ENCODE measurements at regions not wholly inside any gene's neighbourhood (a gene's known extent, or its start where the extent isn't known, plus 50 kb on each side); places are given as distances from the start of the nearest gene placed in this dataset.

DNA sequence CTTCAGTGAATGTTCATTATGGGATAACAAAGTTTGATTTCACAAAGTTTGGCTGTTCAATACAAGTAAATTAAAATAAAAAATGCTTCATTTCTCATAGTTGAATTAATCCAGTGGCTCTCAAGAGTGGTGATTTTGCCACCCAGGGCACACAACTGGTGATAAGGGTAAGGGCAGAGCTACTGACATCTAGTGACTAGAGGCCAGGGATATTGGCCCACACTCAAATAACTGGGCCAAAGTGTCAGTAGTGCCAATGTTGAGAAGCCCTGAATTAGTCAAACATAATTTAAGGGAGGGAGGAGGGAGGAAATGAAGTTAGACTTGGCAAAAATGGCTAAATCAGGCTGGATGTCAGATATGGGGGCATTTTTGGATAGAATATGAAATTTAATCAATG is 880.5 kb upstream of the ADGRL4 start:
- intact Hi-C loops (cut with micrococcal nuclease; ENCODE audit: unreplicated experiment): no loop called here
- no TSS peak for BruUV-seq (replicated peaks)
- POLR2A ChIA-PET: no interaction called here

GRCh38 chr1:79885101-79885500 is 878.6 kb upstream of the ADGRL4 start:
- no peaks in the 10 kb centered on the region for H4K20me1 ChIP-seq (ENCODE audit: insufficient read depth, low read length)
- ChIA-PET POLR2A (no interaction called here), CTCF (ENCODE audit: unreplicated experiment) (no interaction called here)
- H3K9me2 ChIP-seq (ENCODE audit: insufficient read depth, low read length): no peaks in the 10 kb centered on the region
- no peaks in the 10 kb centered on the region for H3K36me3 ChIP-seq (ENCODE audit: insufficient read depth, low read length)
- no peaks in the 10 kb centered on the region for H3K4me1 ChIP-seq (ENCODE audit: insufficient read depth, low read length, poor library complexity, severe bottlenecking)
- no peaks in the 10 kb centered on the region for H3K9me3 ChIP-seq (ENCODE audit: low read length)
- no TSS peak for BruUV-seq (replicated peaks)
- no peak overlapping the region for H3K4me3 ChIP-seq (ENCODE audit: low read depth, low read length, poor library complexity, severe bottlenecking)
- no peak for DNase-seq (ENCODE audit: low spot score)
- no peak overlapping the region for H3K27ac ChIP-seq (ENCODE audit: low read depth, low read length, poor library complexity, severe bottlenecking)
- no peak overlapping the region for H2AFZ ChIP-seq (ENCODE audit: low read length)
- H3K79me2 ChIP-seq (ENCODE audit: insufficient read depth, low read depth, low read length): no peaks in the 10 kb centered on the region
- no peak overlapping the region for H3K4me2 ChIP-seq (ENCODE audit: low read length)
- intact Hi-C loops (cut with micrococcal nuclease; ENCODE audit: unreplicated experiment): no loop called here
- TF ChIP-seq CTCF (conservative IDR thresholded peaks at IDR 0.05; ENCODE audit: low read length): no peak
- TF ChIP-seq EZH2phosphoT487 (IDR thresholded peaks at IDR 0.05; ENCODE audit: borderline replicate concordance, low read depth, low read length): no peak

More for the DNA sequence above, 880.5 kb upstream of the ADGRL4 start:
- TF ChIP-seq EZH2phosphoT487 (IDR thresholded peaks at IDR 0.05; ENCODE audit: borderline replicate concordance, low read depth, low read length) (no peak), CTCF (conservative IDR thresholded peaks at IDR 0.05; ENCODE audit: low read length) (no peak)
- H4K20me1 ChIP-seq (ENCODE audit: insufficient read depth, low read length): no peaks in the 10 kb centered on the region
- no peak for DNase-seq (ENCODE audit: low spot score)
- no peaks in the 10 kb centered on the region for H3K36me3 ChIP-seq (ENCODE audit: insufficient read depth, low read length)
- no peaks in the 10 kb centered on the region for H3K79me2 ChIP-seq (ENCODE audit: insufficient read depth, low read depth, low read length)
- no peaks in the 10 kb centered on the region for H3K9me3 ChIP-seq (ENCODE audit: low read length)
- no peak overlapping the region for H2AFZ ChIP-seq (ENCODE audit: low read length)
- no peak overlapping the region for H3K4me2 ChIP-seq (ENCODE audit: low read length)
- CTCF ChIA-PET (ENCODE audit: unreplicated experiment): no interaction called here
- no peak overlapping the region for H3K4me3 ChIP-seq (ENCODE audit: low read depth, low read length, poor library complexity, severe bottlenecking)
- no peaks in the 10 kb centered on the region for H3K9me2 ChIP-seq (ENCODE audit: insufficient read depth, low read length)
- no peaks in the 10 kb centered on the region for H3K4me1 ChIP-seq (ENCODE audit: insufficient read depth, low read length, poor library complexity, severe bottlenecking)
- no peak overlapping the region for H3K27ac ChIP-seq (ENCODE audit: low read depth, low read length, poor library complexity, severe bottlenecking)

GRCh38 chr1:79877086-79877485 is 870.6 kb upstream of the ADGRL4 start:
- H3K4me1 ChIP-seq (ENCODE audit: insufficient read depth, low read length, poor library complexity, severe bottlenecking): no peaks in the 10 kb centered on the region
- CTCF ChIA-PET (ENCODE audit: unreplicated experiment): no interaction called here
- no peaks in the 10 kb centered on the region for H3K9me3 ChIP-seq (ENCODE audit: low read length)
- BruUV-seq (replicated peaks): no TSS peak
- no peak overlapping the region for H2AFZ ChIP-seq (ENCODE audit: low read length)
- TF ChIP-seq CTCF (conservative IDR thresholded peaks at IDR 0.05; ENCODE audit: low read length) (no peak), EZH2phosphoT487 (IDR thresholded peaks at IDR 0.05; ENCODE audit: borderline replicate concordance, low read depth, low read length) (no peak)
- no peaks in the 10 kb centered on the region for H3K9me2 ChIP-seq (ENCODE audit: insufficient read depth, low read length)
- no peak overlapping the region for H3K4me2 ChIP-seq (ENCODE audit: low read length)
- H3K36me3 ChIP-seq (ENCODE audit: insufficient read depth, low read length): no peaks in the 10 kb centered on the region
- POLR2A ChIA-PET: interaction anchor here (0.5 to 0.6 kb wide), 3 partner anchors 14 to 298 kb away, joined by 3 read pairs; no protein-coding TSS in a partner anchor
- H3K27ac ChIP-seq (ENCODE audit: low read depth, low read length, poor library complexity, severe bottlenecking): no peak overlapping the region
- H4K20me1 ChIP-seq (ENCODE audit: insufficient read depth, low read length): no peaks in the 10 kb centered on the region
- H3K4me3 ChIP-seq (ENCODE audit: low read depth, low read length, poor library complexity, severe bottlenecking): no peak overlapping the region
- intact Hi-C loops (cut with micrococcal nuclease; ENCODE audit: unreplicated experiment): no loop called here
- no peaks in the 10 kb centered on the region for H3K79me2 ChIP-seq (ENCODE audit: insufficient read depth, low read depth, low read length)
- no peak for DNase-seq (ENCODE audit: low spot score)
